ENCODE measurements at regions not wholly inside any gene's neighbourhood (a gene's known extent, or its start where the extent isn't known, plus 50 kb on each side); places are given as distances from the start of the nearest gene placed in this dataset.

DNA sequence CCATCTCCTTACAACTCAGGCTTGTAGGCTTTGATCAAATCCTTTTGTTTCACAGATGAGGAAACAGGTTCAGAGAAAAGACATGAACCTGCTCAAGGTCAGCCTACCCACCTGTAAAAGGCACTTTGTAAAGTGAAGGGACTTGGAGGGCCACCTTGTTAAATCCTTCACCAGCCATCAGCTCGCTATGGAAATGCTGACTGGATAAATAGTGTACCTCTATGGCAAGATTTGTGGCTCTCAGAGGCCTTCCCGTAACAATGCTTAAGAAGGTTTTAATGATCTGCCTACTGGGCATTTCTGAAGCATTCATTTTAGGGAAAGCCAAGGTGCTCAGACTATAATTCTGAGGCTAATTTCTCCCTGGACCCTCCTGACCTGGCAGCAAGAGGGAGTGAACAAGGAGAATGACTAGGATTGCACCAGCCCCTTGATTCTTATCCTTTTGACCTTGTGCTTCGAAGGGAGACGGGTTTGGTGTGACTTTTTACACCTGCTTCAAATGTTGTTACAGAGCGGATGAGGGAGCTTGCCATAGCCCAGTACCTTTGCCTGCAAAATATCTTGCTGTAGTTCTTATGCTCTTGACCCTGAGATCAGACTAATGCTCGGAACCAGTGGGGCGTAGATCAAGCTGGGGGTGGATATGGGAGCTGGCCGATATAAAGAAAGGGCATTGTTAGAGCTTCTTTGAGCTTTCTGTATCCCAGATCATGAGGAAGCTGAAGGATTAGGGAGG lies 90.9 kb upstream of the CXCR4 start:
- DNase-seq (ENCODE audit: low read depth, low spot score): no peak
- no peak overlapping the region for H3K4me3 ChIP-seq (ENCODE audit: low read depth, low read length)
- in situ Hi-C loops (cut with HindIII; ENCODE audit: low sequenced_read_pairs): no loop called here
- TF ChIP-seq, protein P1, sequence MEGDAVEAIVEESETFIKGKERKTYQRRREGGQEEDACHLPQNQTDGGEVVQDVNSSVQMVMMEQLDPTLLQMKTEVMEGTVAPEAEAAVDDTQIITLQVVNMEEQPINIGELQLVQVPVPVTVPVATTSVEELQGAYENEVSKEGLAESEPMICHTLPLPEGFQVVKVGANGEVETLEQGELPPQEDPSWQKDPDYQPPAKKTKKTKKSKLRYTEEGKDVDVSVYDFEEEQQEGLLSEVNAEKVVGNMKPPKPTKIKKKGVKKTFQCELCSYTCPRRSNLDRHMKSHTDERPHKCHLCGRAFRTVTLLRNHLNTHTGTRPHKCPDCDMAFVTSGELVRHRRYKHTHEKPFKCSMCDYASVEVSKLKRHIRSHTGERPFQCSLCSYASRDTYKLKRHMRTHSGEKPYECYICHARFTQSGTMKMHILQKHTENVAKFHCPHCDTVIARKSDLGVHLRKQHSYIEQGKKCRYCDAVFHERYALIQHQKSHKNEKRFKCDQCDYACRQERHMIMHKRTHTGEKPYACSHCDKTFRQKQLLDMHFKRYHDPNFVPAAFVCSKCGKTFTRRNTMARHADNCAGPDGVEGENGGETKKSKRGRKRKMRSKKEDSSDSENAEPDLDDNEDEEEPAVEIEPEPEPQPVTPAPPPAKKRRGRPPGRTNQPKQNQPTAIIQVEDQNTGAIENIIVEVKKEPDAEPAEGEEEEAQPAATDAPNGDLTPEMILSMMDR (IDR thresholded peaks at IDR 0.05; ENCODE audit: low read depth, low read length): no peak

DNA sequence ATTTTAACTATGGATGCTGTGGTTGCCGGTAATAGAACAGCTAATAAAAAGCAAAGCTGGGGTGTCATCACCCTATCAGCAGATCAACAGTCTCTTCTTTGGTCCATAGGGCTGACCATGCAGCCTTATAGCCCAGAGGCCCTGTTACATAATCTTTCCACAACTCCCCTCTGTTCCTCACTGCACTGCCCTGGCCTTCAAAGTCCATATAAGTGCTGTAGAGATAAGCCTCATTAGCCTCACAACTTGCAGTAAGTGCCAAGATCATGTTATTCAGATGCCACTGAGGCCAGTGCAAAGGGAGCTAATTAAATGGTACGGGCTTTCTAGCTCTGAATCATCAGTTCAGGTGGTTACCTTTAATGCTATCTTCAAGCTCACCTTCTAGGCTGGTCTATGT lies 89.7 kb upstream of the CXCR4 start:
- DNase-seq (ENCODE audit: low read depth, low spot score): no peak
- in situ Hi-C loops (cut with HindIII; ENCODE audit: low sequenced_read_pairs): no loop called here
- TF ChIP-seq, protein P1 (IDR thresholded peaks at IDR 0.05; ENCODE audit: low read depth, low read length): no peak
- no peak overlapping the region for H3K4me3 ChIP-seq (ENCODE audit: low read depth, low read length)

DNA sequence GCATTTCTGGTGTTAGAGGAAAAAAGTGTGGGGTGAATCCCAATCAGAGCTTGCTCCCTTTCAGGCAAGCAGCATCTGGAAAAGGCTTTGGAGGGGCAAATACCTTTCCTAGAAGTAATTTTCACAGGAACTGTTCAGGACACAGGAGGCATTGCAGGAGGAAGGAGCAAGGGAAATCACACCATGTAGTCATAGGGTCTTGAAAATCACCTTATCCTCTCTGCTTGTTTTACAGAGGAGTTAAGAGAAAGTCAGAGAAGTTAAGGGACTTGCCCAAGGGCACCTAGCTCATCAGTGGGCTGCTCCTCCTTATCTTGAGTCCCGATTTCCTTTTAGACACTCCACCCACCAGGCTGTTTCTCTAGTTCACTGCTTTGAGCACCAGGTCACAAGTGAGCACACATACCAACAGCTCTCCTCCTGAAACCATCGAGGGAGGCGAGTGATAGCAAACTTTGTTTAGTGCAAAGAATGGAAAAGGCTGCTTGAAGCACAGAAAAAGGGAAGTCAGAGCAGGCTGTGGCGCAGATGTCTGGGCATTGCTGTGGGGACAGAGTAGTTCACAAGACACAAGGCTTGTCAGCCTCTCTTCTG lies 89.2 kb upstream of the CXCR4 start:
- H3K4me3 ChIP-seq (ENCODE audit: low read depth, low read length): no peak overlapping the region
- DNase-seq (ENCODE audit: low read depth, low spot score): no peak
- TF ChIP-seq, protein P1 (IDR thresholded peaks at IDR 0.05; ENCODE audit: low read depth, low read length): no peak
- in situ Hi-C loops (cut with HindIII; ENCODE audit: low sequenced_read_pairs): no loop called here

DNA sequence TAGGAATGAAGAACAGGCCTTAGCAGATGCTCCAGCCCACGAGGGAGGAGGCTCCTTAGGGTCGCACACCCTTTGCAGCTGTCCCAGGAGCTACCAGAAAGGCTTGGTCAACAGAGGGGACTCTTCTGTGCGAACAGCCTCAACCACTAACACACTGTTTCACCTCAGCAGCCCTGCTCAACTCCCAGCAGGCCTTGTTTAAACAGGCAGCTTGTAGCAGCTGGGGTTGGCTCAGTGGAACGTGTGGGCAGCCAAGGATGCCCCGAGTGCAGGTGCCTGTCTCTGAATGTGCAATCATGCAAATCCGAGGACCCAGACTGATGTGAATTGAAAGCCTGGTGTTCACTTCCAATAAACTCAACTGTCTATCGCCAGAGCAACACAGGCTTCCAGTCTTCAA lies 88.7 kb upstream of the CXCR4 start:
- in situ Hi-C loops (cut with HindIII; ENCODE audit: low sequenced_read_pairs): no loop called here
- no peak for DNase-seq (ENCODE audit: low read depth, low spot score)
- TF ChIP-seq, protein P1 (IDR thresholded peaks at IDR 0.05; ENCODE audit: low read depth, low read length): no peak
- no peak overlapping the region for H3K4me3 ChIP-seq (ENCODE audit: low read depth, low read length)

DNA sequence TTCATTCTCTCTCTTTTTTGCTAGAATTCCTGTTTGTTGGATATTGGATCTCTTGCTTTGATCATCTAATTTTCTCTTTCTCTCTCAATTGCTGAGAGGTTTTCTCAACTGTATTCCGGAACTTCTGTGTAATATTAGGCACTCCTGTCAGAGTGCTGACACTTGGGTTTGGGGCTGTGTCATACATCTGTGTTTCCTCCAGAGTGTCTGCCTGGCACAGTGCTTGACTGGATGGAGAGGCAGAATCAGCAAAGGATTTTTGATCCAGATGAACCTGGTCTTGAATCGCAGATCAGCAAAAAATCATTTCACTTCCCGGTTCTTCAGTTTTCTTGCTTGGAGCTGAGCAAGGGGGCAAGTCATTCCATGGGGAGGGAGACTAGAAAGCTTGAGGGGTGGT lies 87.7 kb upstream of the CXCR4 start:
- TF ChIP-seq, protein P1 (IDR thresholded peaks at IDR 0.05; ENCODE audit: low read depth, low read length): no peak
- in situ Hi-C loops (cut with HindIII; ENCODE audit: low sequenced_read_pairs): no loop called here
- DNase-seq (ENCODE audit: low read depth, low spot score): no peak
- H3K4me3 ChIP-seq (ENCODE audit: low read depth, low read length): no peak overlapping the region

DNA sequence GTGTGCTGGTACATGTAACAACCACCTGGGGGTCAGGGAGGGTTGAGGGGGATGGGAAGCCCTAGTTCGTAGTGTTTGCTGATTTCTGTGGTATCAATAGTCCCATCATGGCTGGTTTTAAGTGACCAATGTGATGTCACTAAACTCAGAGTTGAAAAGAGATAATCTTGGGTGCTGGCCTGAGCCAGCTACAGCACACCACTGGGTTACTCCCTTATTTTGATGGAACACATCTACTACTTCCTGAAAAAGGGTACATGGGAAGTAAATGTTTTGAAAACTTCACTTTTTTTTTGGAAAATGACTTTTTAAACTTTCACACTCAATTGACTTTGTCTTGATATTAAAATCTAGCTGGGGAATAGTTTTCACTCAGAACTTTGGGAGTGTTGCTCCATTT lies 87.0 kb upstream of the CXCR4 start:
- H3K4me3 ChIP-seq (ENCODE audit: low read depth, low read length): no peak overlapping the region
- in situ Hi-C loops (cut with HindIII; ENCODE audit: low sequenced_read_pairs): no loop called here
- TF ChIP-seq, protein P1 (IDR thresholded peaks at IDR 0.05; ENCODE audit: low read depth, low read length): no peak
- DNase-seq (ENCODE audit: low read depth, low spot score): no peak

Data from astrocyte of the spinal cord (primary cell).